Ishikawa (cell line): ENCODE measurements at regions not wholly inside any gene's neighbourhood (a gene's known extent, or its start where the extent isn't known, plus 50 kb on each side); places are given as distances from the start of the nearest gene placed in this dataset.

Source experiments
- CEBPB ChIP-seq: IDR thresholded peaks from 2 replicates; pipeline ENCODE4 v1.6.1; 2012
- CREB1 ChIP-seq: IDR thresholded peaks from 2 replicates; pipeline ENCODE4 v1.6.1; 2012; ENCODE audit warnings: low read depth
- EGR1 ChIP-seq: IDR thresholded peaks from 2 replicates; pipeline ENCODE4 v1.6.1; 2012
- EP300 ChIP-seq: IDR thresholded peaks from 2 replicates; pipeline ENCODE4 v1.6.1; 2012; ENCODE audit warnings: borderline replicate concordance
- FOXM1 ChIP-seq: IDR thresholded peaks from 2 replicates; pipeline ENCODE4 v1.6.1; 2012; ENCODE audit warnings: low read depth, borderline replicate concordance
- MAX ChIP-seq: IDR thresholded peaks from 2 replicates; pipeline ENCODE4 v1.6.1; 2012
- NFIC ChIP-seq: IDR thresholded peaks from 2 replicates; pipeline ENCODE4 v1.6.1; 2012
- RAD21 ChIP-seq: IDR thresholded peaks from 2 replicates; pipeline ENCODE4 v1.6.1; 2012; ENCODE audit warnings: low read depth
- REST ChIP-seq: IDR thresholded peaks from 2 replicates; pipeline ENCODE4 v1.6.1; 2012; ENCODE audit warnings: low read depth, mild to moderate bottlenecking
- TAF1 ChIP-seq: IDR thresholded peaks from 2 replicates; pipeline ENCODE4 v1.6.1; 2012; ENCODE audit warnings: low read depth, mild to moderate bottlenecking
- TCF12 ChIP-seq: IDR thresholded peaks from 2 replicates; pipeline ENCODE4 v1.6.1; 2012; ENCODE audit warnings: low read depth
- TEAD4 ChIP-seq: IDR thresholded peaks from 2 replicates; pipeline ENCODE4 v1.6.1; 2012
- USF1 ChIP-seq: IDR thresholded peaks from 2 replicates; pipeline ENCODE4 v1.6.1; 2012
- YY1 ChIP-seq: IDR thresholded peaks from 2 replicates; pipeline ENCODE4 v1.6.1; 2012; ENCODE audit warnings: low read depth
- ZBTB7A ChIP-seq: IDR thresholded peaks from 2 replicates; pipeline ENCODE4 v1.6.1; 2012; ENCODE audit warnings: low read depth

- no peak for TF ChIP-seq NFIC
- TF ChIP-seq TCF12, result no peak
- TF ChIP-seq YY1, result no peak
These were observed 241.9 kb upstream of the IRX4 start for GRCh38 chr5:2124434-2125170.

GRCh38 chr5:2123874-2124273 is 241.1 kb upstream of the IRX4 start:
- TF ChIP-seq FOXM1 (no peak), REST (no peak), ZBTB7A (no peak), USF1 (no peak), TEAD4 (no peak), RAD21 (no peak), NFIC (no peak), EP300 (no peak), TAF1 (no peak), TCF12 (no peak), CEBPB (no peak), MAX (no peak), CREB1 (no peak), YY1 (no peak), EGR1 (no peak)

- TF ChIP-seq YY1 (no peak), EP300 (no peak), REST (no peak), TCF12 (no peak), FOXM1 (no peak), EGR1 (no peak), RAD21 (no peak), NFIC (no peak), ZBTB7A (no peak), MAX (no peak), TAF1 (no peak), CREB1 (no peak), CEBPB (no peak), USF1 (no peak), TEAD4 (no peak)
These were observed 237.6 kb upstream of the IRX4 start for GRCh38 chr5:2120361-2120760.

GRCh38 chr5:2119573-2119972 is 236.8 kb upstream of the IRX4 start:
- no peak for TF ChIP-seq REST
- TF ChIP-seq NFIC, result no peak
- no peak for TF ChIP-seq FOXM1
- TF ChIP-seq EGR1, result no peak
- no peak for TF ChIP-seq EP300
- no peak for TF ChIP-seq CREB1
- TF ChIP-seq USF1, result no peak
- TF ChIP-seq TAF1, result no peak
- TF ChIP-seq ZBTB7A, result no peak
- no peak for TF ChIP-seq TEAD4
- no peak for TF ChIP-seq YY1
- no peak for TF ChIP-seq CEBPB
- TF ChIP-seq MAX, result no peak
- no peak for TF ChIP-seq RAD21
- no peak for TF ChIP-seq TCF12
